ENCODE measurements at regions not wholly inside any gene's neighbourhood (a gene's known extent, or its start where the extent isn't known, plus 50 kb on each side); places are given as distances from the start of the nearest gene placed in this dataset.
"Not testable (repeated sequence)": the region's sequence is repeated elsewhere in the genome, so short reads cannot be mapped to it uniquely, and the experiment has no call there.

- TF ChIP-seq CTCF (IDR thresholded peaks at IDR 0.05 in 4 of 5, conservative IDR thresholded peaks at IDR 0.05 in 1 of 5); POLR2A (IDR thresholded peaks at IDR 0.05): not testable (repeated sequence)
These were observed 98.5 kb upstream of the EIF5 start for GRCh38 chr14:103235506-103235905.
